ENCODE measurements at regions not wholly inside any gene's neighbourhood (a gene's known extent, or its start where the extent isn't known, plus 50 kb on each side); places are given as distances from the start of the nearest gene placed in this dataset.

GRCh38 chr4:29970626-29971025 is 749.5 kb upstream of the PCDH7 start:
- no peaks in the 10 kb centered on the region for H3K27me3 Mint-ChIP-seq (ENCODE audit: insufficient read depth)
- H3K4me1 Mint-ChIP-seq (ENCODE audit: low read depth): no peaks in the 10 kb centered on the region
- peak; percentile 43; the same call in 1 of the 2 replicates for TF ChIP-seq CTCF (IDR thresholded peaks at IDR 0.05)
- no peaks in the 10 kb centered on the region for H3K36me3 Mint-ChIP-seq (ENCODE audit: low read depth)
- DNase-seq: peak; percentile 5
- no peak overlapping the region for H3K27ac Mint-ChIP-seq
- no peaks in the 10 kb centered on the region for H3K9me3 Mint-ChIP-seq
- no peak overlapping the region for H3K4me3 Mint-ChIP-seq

DNA sequence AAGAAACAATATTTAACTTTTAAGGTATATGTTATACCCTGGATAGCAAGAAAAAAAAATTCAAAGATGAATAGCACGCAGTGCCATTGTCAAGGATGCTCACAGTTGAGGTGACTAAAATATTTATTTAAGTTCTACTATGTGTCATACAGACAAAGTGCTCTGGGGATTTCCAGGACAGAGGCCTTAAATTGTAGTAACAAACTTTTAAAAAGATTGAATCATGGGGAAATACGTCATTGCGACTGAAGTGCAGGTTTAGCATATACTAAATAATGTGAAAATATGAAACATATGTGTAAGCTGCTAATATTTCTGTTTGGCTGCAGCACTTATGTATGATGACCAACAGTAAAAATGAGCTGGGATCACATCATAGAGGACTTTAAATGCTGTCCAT is 748.0 kb upstream of the PCDH7 start:
- DNase-seq: no peak
- TF ChIP-seq CTCF (IDR thresholded peaks at IDR 0.05): no peak
- no peaks in the 10 kb centered on the region for H3K9me3 Mint-ChIP-seq
- H3K27me3 Mint-ChIP-seq (ENCODE audit: insufficient read depth): no peaks in the 10 kb centered on the region
- H3K4me3 Mint-ChIP-seq: no peak overlapping the region
- H3K36me3 Mint-ChIP-seq (ENCODE audit: low read depth): no peaks in the 10 kb centered on the region
- H3K27ac Mint-ChIP-seq: no peak overlapping the region
- H3K4me1 Mint-ChIP-seq (ENCODE audit: low read depth): no peaks in the 10 kb centered on the region

- no peaks in the 10 kb centered on the region for H3K36me3 Mint-ChIP-seq (ENCODE audit: low read depth)
- no peak overlapping the region for H3K27ac Mint-ChIP-seq
- no peak for DNase-seq
- H3K4me1 Mint-ChIP-seq (ENCODE audit: low read depth): no peaks in the 10 kb centered on the region
- H3K27me3 Mint-ChIP-seq (ENCODE audit: insufficient read depth): no peaks in the 10 kb centered on the region
- no peak for TF ChIP-seq CTCF (IDR thresholded peaks at IDR 0.05)
- no peak overlapping the region for H3K4me3 Mint-ChIP-seq
- no peaks in the 10 kb centered on the region; the same call in 1 of the 2 replicates for H3K9me3 Mint-ChIP-seq
Observed at GRCh38 chr4:29983890-29984289, 736.3 kb upstream of the PCDH7 start.

- H3K27ac Mint-ChIP-seq: no peak overlapping the region
- no peaks in the 10 kb centered on the region; the same call in none of the 2 replicates for H3K9me3 Mint-ChIP-seq
- DNase-seq: no peak
- TF ChIP-seq CTCF (IDR thresholded peaks at IDR 0.05): no peak
- no peak overlapping the region for H3K4me3 Mint-ChIP-seq
- H3K4me1 Mint-ChIP-seq (ENCODE audit: low read depth): no peaks in the 10 kb centered on the region
- no peaks in the 10 kb centered on the region for H3K36me3 Mint-ChIP-seq (ENCODE audit: low read depth)
- no peaks in the 10 kb centered on the region for H3K27me3 Mint-ChIP-seq (ENCODE audit: insufficient read depth)
Observed at GRCh38 chr4:30001628-30002027, 718.5 kb upstream of the PCDH7 start.

- DNase-seq: no peak
- Mint-ChIP-seq H3K27ac (no peak overlapping the region), H3K36me3 (ENCODE audit: low read depth) (no peaks in the 10 kb centered on the region), H3K9me3 (peaks cover 3% of the 10 kb centered on the region), H3K27me3 (ENCODE audit: insufficient read depth) (no peaks in the 10 kb centered on the region), H3K4me3 (no peak overlapping the region), H3K4me1 (ENCODE audit: low read depth) (no peaks in the 10 kb centered on the region)
- TF ChIP-seq CTCF (IDR thresholded peaks at IDR 0.05): no peak
Observed at GRCh38 chr4:30002341-30002740, 717.8 kb upstream of the PCDH7 start.

DNA sequence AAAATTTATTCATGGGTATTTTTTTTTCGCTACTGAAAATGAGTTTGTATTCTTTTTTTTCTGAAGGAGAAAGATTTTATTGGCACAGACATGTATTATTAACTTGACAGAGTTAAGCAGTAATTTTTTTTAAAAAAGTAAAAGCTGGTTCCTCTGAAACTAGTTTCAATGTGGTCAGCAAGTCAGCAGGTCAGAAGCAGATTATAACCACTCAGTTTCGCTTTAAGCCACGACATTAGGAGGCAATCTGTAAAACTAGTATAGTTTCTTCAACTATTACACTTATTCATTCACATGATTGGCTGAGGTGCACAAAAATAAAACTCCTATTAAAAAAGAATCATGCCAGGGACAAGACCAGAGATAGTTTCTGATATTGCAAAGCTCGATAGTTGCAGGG is 714.2 kb upstream of the PCDH7 start:
- Mint-ChIP-seq H3K27me3 (ENCODE audit: insufficient read depth) (no peaks in the 10 kb centered on the region), H3K36me3 (ENCODE audit: low read depth) (no peaks in the 10 kb centered on the region), H3K27ac (no peak overlapping the region), H3K4me1 (ENCODE audit: low read depth) (no peaks in the 10 kb centered on the region), H3K9me3 (peaks cover 5% of the 10 kb centered on the region), H3K4me3 (no peak overlapping the region)
- DNase-seq: no peak
- TF ChIP-seq CTCF (IDR thresholded peaks at IDR 0.05): no peak

Data from HFFc6 (cell line).